ENCODE measurements at regions not wholly inside any gene's neighbourhood (a gene's known extent, or its start where the extent isn't known, plus 50 kb on each side); places are given as distances from the start of the nearest gene placed in this dataset.

- no peak for DNase-seq
Observed at GRCh38 chr5:68161156-68161555, 54.4 kb upstream of the PIK3R1 start.

GRCh38 chr5:68159224-68159951, 56.2 kb upstream of the PIK3R1 start:
- no peak for DNase-seq

- DNase-seq: no peak
Observed at GRCh38 chr5:68155940-68156339, 59.6 kb upstream of the PIK3R1 start.

GRCh38 chr5:68154119-68154857, 61.3 kb upstream of the PIK3R1 start:
- DNase-seq: no peak

- DNase-seq: no peak
Observed at GRCh38 chr5:68151812-68152211, 63.7 kb upstream of the PIK3R1 start.

- DNase-seq: no peak
Observed at GRCh38 chr5:68149189-68149588, 66.4 kb upstream of the PIK3R1 start.

GRCh38 chr5:68148096-68148495, 67.5 kb upstream of the PIK3R1 start:
- DNase-seq: no peak

GRCh38 chr5:68147659-68148058, 67.9 kb upstream of the PIK3R1 start:
- no peak for DNase-seq

GRCh38 chr5:68141494-68141893, 74.1 kb upstream of the PIK3R1 start:
- DNase-seq: no peak

GRCh38 chr5:68140763-68141162, 74.8 kb upstream of the PIK3R1 start:
- no peak for DNase-seq

GRCh38 chr5:68139611-68140441, 75.7 kb upstream of the PIK3R1 start:
- peak; percentile 83 for DNase-seq

- no peak for DNase-seq
Observed at GRCh38 chr5:68137511-68138140, 77.9 kb upstream of the PIK3R1 start.

- no peak for DNase-seq
Observed at GRCh38 chr5:68134669-68135313, 80.8 kb upstream of the PIK3R1 start.

- no peak for DNase-seq
Observed at GRCh38 chr5:68134033-68134668, 81.4 kb upstream of the PIK3R1 start.

- DNase-seq: no peak
Observed at GRCh38 chr5:68130253-68130652, 85.3 kb upstream of the PIK3R1 start.

- no peak for DNase-seq
Observed at GRCh38 chr5:68129364-68129763, 86.2 kb upstream of the PIK3R1 start.

- no peak for DNase-seq
Observed at GRCh38 chr5:68126886-68127285, 88.7 kb upstream of the PIK3R1 start.

GRCh38 chr5:68122439-68123328, 92.9 kb upstream of the PIK3R1 start:
- peak; percentile 86 for DNase-seq

GRCh38 chr5:68116868-68117411, 98.6 kb upstream of the PIK3R1 start:
- no peak for DNase-seq

GRCh38 chr5:68116408-68116807, 99.1 kb upstream of the PIK3R1 start:
- no peak for DNase-seq

- DNase-seq: no peak
Observed at GRCh38 chr5:68115584-68115983, 100.0 kb upstream of the PIK3R1 start.

Data from NCI-H146 (cell line).